ENCODE measurements at regions not wholly inside any gene's neighbourhood (a gene's known extent, or its start where the extent isn't known, plus 50 kb on each side); places are given as distances from the start of the nearest gene placed in this dataset.

DNA sequence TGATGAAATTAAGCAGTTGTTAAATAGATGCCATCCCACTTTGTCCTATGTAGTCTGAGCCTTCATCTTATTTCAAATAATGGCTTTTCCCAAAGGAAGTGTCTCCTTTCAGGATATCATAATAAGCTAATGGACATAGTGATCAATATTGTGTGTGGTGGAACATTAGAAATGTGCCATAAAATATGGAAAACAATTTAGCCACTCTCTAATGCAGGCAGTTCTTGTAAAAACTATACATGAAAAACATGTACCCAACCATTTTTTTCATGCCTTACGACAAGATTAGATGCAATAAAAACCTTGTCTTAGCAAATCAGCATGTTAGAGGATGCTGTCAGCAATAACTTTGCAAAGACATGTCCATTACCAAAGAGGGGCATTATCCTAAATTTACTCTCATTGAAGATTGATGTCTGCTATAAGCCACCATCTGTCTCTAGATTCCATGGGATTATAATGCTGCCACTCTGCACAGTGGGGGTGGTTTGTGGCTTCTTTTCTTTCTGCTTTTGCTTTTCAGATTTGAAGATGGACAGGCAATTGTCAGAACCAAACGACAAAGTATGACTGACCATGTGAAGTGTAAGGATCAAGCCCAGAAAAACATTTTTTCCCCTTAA lies 724.0 kb upstream of the ZNF608 start:
- intact Hi-C loops (cut with micrococcal nuclease): no loop called here
- Mint-ChIP-seq H3K4me1 (ENCODE audit: low read depth) (no peaks in the 10 kb centered on the region), H3K4me3 (no peak overlapping the region), H3K36me3 (no peaks in the 10 kb centered on the region), H3K9me3 (peaks cover 16% of the 10 kb centered on the region), H3K27me3 (no peaks in the 10 kb centered on the region), H3K27ac (no peak overlapping the region)
- DNase-seq: no peak
- CTCF ChIA-PET: no interaction called here
- POLR2A ChIA-PET: no interaction called here

GRCh38 chr5:125476901-125477585 lies 730.6 kb upstream of the ZNF608 start:
- CTCF ChIA-PET: no interaction called here
- no peaks in the 10 kb centered on the region for H3K27me3 Mint-ChIP-seq

DNA sequence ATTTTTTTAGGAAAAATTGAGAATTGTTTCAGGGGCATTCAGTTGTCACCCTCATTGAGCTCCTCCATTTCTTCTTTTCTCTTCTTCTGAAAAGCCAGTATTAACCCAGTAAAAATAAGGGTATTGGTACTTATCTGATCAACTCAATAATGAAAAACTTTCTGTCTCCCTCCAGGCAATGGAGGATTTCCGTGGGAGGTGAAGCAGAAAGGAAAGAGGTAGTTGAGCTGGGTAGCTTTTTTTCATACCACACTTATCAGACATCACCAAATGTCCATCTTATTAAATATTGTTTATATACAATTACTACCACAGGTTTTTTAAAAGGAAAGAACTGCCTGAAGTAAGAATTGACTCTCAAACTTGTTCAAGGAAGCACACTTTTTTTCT lies 731.1 kb upstream of the ZNF608 start:
- Mint-ChIP-seq H3K4me3 (no peak overlapping the region), H3K9me3 (peaks cover 9% of the 10 kb centered on the region), H3K27ac (no peak overlapping the region), H3K4me1 (ENCODE audit: low read depth) (no peaks in the 10 kb centered on the region), H3K36me3 (no peaks in the 10 kb centered on the region), H3K27me3 (no peaks in the 10 kb centered on the region)
- DNase-seq: no peak
- POLR2A ChIA-PET: no interaction called here
- intact Hi-C loops (cut with micrococcal nuclease): no loop called here
- CTCF ChIA-PET: no interaction called here

More at GRCh38 chr5:125476901-125477585, 730.6 kb upstream of the ZNF608 start:
- H3K9me3 Mint-ChIP-seq: peaks cover 9% of the 10 kb centered on the region
- H3K27ac Mint-ChIP-seq: no peak overlapping the region
- intact Hi-C loops (cut with micrococcal nuclease): no loop called here
- no peaks in the 10 kb centered on the region for H3K36me3 Mint-ChIP-seq
- POLR2A ChIA-PET: no interaction called here
- no peaks in the 10 kb centered on the region for H3K4me1 Mint-ChIP-seq (ENCODE audit: low read depth)
- DNase-seq: no peak
- H3K4me3 Mint-ChIP-seq: no peak overlapping the region

- no peak for DNase-seq
- ChIA-PET CTCF (no interaction called here), POLR2A (no interaction called here)
- Mint-ChIP-seq H3K4me1 (ENCODE audit: low read depth) (no peaks in the 10 kb centered on the region), H3K36me3 (no peaks in the 10 kb centered on the region), H3K27ac (no peak overlapping the region), H3K27me3 (no peaks in the 10 kb centered on the region), H3K9me3 (peaks cover 9% of the 10 kb centered on the region), H3K4me3 (no peak overlapping the region)
- intact Hi-C loops (cut with micrococcal nuclease): no loop called here
Measured at GRCh38 chr5:125478599-125478998, 732.2 kb upstream of the ZNF608 start.

DNA sequence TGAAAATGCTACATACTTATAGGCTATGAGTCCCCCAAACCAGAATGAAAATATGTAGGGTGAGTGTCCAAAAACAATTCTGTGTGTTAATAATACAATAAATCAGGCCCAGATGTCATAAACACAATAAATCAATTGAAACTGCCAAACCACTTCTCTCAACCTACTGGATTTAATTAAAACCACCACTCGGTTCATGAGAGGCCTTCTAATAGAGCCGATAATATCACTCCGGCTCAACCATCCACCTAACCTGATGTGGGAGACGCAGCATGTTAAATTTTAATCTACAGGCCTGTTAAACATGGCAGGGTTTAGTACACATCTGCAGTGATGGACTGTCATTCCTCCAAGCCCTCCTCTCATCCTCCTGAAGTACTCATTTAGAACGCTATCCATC lies 734.5 kb upstream of the ZNF608 start:
- no peak for DNase-seq
- ChIA-PET POLR2A (no interaction called here), CTCF (no interaction called here)
- Mint-ChIP-seq H3K4me3 (no peak overlapping the region), H3K27me3 (no peaks in the 10 kb centered on the region), H3K27ac (no peak overlapping the region), H3K4me1 (ENCODE audit: low read depth) (no peaks in the 10 kb centered on the region), H3K9me3 (peaks cover 6% of the 10 kb centered on the region), H3K36me3 (no peaks in the 10 kb centered on the region)
- intact Hi-C loops (cut with micrococcal nuclease): no loop called here

DNA sequence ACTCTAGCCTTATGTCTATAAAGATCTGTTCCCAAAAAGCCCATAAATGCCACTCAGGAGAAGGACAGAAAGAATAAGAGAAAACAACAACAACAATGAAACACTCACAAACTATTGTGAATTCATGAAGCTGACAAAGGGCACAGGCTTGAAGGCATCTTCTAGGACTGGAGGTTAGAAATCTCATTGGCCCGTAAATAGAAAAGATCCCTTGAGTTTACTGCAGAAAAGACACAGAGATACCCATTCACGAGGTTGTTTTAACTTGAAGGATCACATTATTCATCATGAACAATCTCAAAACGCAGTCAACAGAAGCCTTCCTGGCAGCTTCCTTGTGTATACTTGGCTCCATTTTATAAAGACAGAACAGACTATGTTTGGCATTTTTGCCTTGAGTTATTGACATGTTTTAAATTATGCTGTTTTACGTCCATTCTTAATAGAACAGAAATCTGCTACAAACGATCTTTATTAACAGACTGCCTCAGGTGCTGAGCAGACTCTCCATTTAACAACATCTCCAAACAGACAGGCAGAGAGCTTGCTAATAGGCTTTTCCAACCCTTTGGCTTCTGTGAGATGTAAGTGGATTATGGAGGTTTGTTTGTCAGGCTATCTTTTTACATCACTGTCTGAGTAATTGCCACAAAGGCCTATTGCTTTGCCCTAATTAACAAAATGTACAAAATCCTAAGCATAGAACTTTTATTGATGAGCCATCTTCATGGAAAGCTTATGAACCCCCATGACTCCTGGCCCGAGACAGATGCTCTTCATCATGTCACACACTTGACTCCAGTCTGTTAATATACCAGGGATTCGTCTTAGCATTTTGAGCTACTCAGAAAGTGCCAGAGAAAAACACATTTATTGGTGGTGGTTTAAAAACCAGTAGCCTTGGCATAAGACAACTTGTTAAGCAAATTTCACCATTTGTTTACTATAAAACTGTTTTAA lies 735.3 kb upstream of the ZNF608 start:
- H3K27me3 Mint-ChIP-seq: no peaks in the 10 kb centered on the region
- ChIA-PET POLR2A (no interaction called here), CTCF (interaction anchor here (0.6 kb wide), 1 partner anchor 388 kb away, joined by 3 read pairs; no protein-coding TSS in a partner anchor)
- H3K27ac Mint-ChIP-seq: no peak overlapping the region
- DNase-seq: no peak
- peaks cover 6% of the 10 kb centered on the region for H3K9me3 Mint-ChIP-seq
- H3K4me1 Mint-ChIP-seq (ENCODE audit: low read depth): no peaks in the 10 kb centered on the region
- intact Hi-C loops (cut with micrococcal nuclease): no loop called here
- H3K4me3 Mint-ChIP-seq: no peak overlapping the region
- no peaks in the 10 kb centered on the region for H3K36me3 Mint-ChIP-seq

GRCh38 chr5:125483609-125484008 lies 737.2 kb upstream of the ZNF608 start:
- H3K36me3 Mint-ChIP-seq: no peaks in the 10 kb centered on the region
- ChIA-PET POLR2A (no interaction called here), CTCF (no interaction called here)
- no peak overlapping the region for H3K4me3 Mint-ChIP-seq
- H3K27me3 Mint-ChIP-seq: no peaks in the 10 kb centered on the region
- no peaks in the 10 kb centered on the region for H3K4me1 Mint-ChIP-seq (ENCODE audit: low read depth)
- peaks cover 16% of the 10 kb centered on the region for H3K9me3 Mint-ChIP-seq
- intact Hi-C loops (cut with micrococcal nuclease): no loop called here
- no peak for DNase-seq
- no peak overlapping the region for H3K27ac Mint-ChIP-seq

DNA sequence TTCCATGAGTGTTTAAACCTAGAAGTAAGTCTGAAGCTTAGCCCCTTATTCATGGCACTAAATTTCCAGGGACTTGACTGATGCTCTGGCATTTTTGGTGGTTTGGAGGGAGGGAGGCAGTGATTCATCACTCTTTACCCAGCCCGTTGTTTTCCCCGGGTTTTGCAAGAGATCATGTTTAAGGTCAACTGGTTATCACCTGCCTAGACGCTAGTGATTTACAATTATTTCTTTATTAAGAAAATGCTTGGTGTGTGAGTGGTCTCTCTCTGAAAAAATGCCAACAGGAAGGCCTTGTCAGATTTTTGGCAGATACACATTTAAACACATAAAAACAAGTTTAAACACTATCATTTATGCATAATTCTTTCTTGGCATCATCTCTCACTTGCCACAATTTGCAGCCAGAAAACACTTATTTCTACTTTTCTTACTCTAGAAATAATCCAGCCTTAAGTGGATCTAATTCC lies 737.9 kb upstream of the ZNF608 start:
- Mint-ChIP-seq H3K27ac (no peak overlapping the region), H3K27me3 (no peaks in the 10 kb centered on the region), H3K36me3 (no peaks in the 10 kb centered on the region), H3K9me3 (peaks cover 18% of the 10 kb centered on the region), H3K4me3 (no peak overlapping the region), H3K4me1 (ENCODE audit: low read depth) (no peaks in the 10 kb centered on the region)
- POLR2A ChIA-PET: no interaction called here
- CTCF ChIA-PET: no interaction called here
- no peak for DNase-seq
- intact Hi-C loops (cut with micrococcal nuclease): no loop called here

GRCh38 chr5:125484742-125485641 lies 738.6 kb upstream of the ZNF608 start:
- Mint-ChIP-seq H3K27me3 (no peaks in the 10 kb centered on the region), H3K36me3 (no peaks in the 10 kb centered on the region), H3K9me3 (peaks cover 18% of the 10 kb centered on the region), H3K4me1 (ENCODE audit: low read depth) (no peaks in the 10 kb centered on the region), H3K27ac (no peak overlapping the region), H3K4me3 (no peak overlapping the region)
- POLR2A ChIA-PET: no interaction called here
- CTCF ChIA-PET: no interaction called here
- intact Hi-C loops (cut with micrococcal nuclease): no loop called here
- no peak for DNase-seq

DNA sequence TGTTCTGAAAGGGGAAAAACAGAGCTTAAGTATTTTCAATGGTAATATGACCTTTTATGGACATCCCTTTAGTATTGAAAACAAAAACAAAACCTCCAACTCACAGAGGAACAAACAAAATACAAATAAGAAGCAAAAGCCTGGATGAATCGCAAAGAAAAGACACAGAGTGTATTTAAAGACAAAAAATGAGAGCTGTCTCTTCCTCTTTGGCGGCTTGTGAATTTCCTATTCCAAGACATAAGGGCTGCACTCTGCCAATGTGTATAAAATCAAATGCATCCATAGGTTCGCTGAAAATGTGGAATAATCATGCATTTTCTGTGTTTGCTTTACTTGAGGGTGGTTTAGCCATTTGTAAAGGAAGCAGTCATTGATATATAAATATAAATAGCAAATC lies 739.3 kb upstream of the ZNF608 start:
- DNase-seq: no peak
- no peaks in the 10 kb centered on the region for H3K27me3 Mint-ChIP-seq
- H3K4me3 Mint-ChIP-seq: no peak overlapping the region
- no peak overlapping the region for H3K27ac Mint-ChIP-seq
- H3K9me3 Mint-ChIP-seq: peaks cover 18% of the 10 kb centered on the region
- ChIA-PET POLR2A (no interaction called here), CTCF (no interaction called here)
- H3K4me1 Mint-ChIP-seq (ENCODE audit: low read depth): no peaks in the 10 kb centered on the region
- no peaks in the 10 kb centered on the region for H3K36me3 Mint-ChIP-seq
- intact Hi-C loops (cut with micrococcal nuclease): no loop called here

DNA sequence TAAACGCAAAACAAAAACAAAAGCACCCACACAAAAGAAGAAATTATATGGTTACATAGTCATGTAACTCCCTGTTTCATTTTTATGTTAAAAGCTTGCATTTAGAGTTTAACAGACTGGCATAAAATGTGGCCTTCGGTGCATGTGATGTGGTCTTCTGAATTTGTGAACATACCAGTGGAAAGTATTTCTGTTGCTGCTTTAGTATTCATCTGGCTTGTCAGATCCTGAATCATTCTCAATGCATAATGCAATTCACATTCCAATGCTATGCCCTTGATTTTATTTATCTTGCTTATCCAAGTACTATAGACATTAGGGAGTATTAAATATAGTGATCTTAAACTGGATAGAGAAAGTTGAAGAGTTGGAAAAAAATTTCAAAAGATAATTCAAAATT lies 740.2 kb upstream of the ZNF608 start:
- Mint-ChIP-seq H3K27ac (no peak overlapping the region), H3K9me3 (peaks cover 13% of the 10 kb centered on the region), H3K36me3 (no peaks in the 10 kb centered on the region), H3K4me3 (no peak overlapping the region), H3K27me3 (no peaks in the 10 kb centered on the region), H3K4me1 (ENCODE audit: low read depth) (no peaks in the 10 kb centered on the region)
- ChIA-PET POLR2A (no interaction called here), CTCF (no interaction called here)
- intact Hi-C loops (cut with micrococcal nuclease): no loop called here
- DNase-seq: no peak

DNA sequence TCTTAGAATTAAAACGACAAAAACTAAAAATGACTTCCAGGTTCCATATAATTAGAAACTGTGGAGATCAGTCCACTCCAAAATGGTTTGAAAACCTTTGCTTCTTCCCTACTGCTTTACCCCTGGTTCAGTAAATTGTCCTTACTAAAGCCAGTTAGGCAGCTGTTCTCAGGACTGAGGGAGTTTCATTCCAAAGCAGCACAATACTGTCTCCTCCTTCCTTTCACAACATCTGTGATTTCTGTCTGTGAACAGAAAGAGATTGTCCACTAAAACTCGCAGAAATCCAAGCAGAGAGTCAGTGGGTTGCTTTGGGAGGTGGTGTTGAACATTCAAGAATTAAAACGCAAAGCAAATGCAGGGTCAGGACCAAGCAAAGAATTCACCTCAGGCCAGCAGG lies 740.8 kb upstream of the ZNF608 start:
- no peak overlapping the region for H3K27ac Mint-ChIP-seq
- peaks cover 15% of the 10 kb centered on the region for H3K9me3 Mint-ChIP-seq
- ChIA-PET POLR2A (no interaction called here), CTCF (no interaction called here)
- intact Hi-C loops (cut with micrococcal nuclease): no loop called here
- H3K4me3 Mint-ChIP-seq: no peak overlapping the region
- no peaks in the 10 kb centered on the region for H3K36me3 Mint-ChIP-seq
- H3K4me1 Mint-ChIP-seq (ENCODE audit: low read depth): no peaks in the 10 kb centered on the region
- no peak for DNase-seq
- no peaks in the 10 kb centered on the region for H3K27me3 Mint-ChIP-seq

Data from activated CD4-positive, alpha-beta memory T cell treated with anti-CD3 and anti-CD28 coated beads for 36 hours (primary cell).